Trophoblast cell (in vitro differentiated cells and primary cell): ENCODE measurements at regions not wholly inside any gene's neighbourhood (a gene's known extent, or its start where the extent isn't known, plus 50 kb on each side); places are given as distances from the start of the nearest gene placed in this dataset.
A peak's percentile ranks its signal among the peaks of the same experiment; 100 is the strongest.

Experiments
- DNase-seq, 2 donors: peaks; one replicate each; pipeline ENCODE4 v3.0.0-alpha.2; 2016
- H2AFZ ChIP-seq: 2 replicates; pipeline ENCODE4 v1.6.1; 2013; ENCODE audit warnings: low read length, moderate library complexity, mild to moderate bottlenecking; ENCODE audit not compliant: insufficient read depth, poor library complexity
- H2AK5ac ChIP-seq: 2 replicates; pipeline ENCODE4 v1.6.1; 2013; ENCODE audit warnings: mild to moderate bottlenecking, low read length
- H2BK120ac ChIP-seq: 2 replicates; pipeline ENCODE4 v1.6.1; 2013; ENCODE audit warnings: low read length, mild to moderate bottlenecking, moderate library complexity; ENCODE audit not compliant: insufficient read depth, poor library complexity
- H2BK12ac ChIP-seq: 2 replicates; pipeline ENCODE4 v1.6.1; 2013; ENCODE audit warnings: mild to moderate bottlenecking, low read length, moderate library complexity
- H2BK5ac ChIP-seq: 2 replicates; pipeline ENCODE4 v1.6.1; 2013; ENCODE audit warnings: low read length, low read depth, moderate library complexity, mild to moderate bottlenecking; ENCODE audit not compliant: poor library complexity
- H3K14ac ChIP-seq: 2 replicates; pipeline ENCODE4 v1.6.1; 2013; ENCODE audit warnings: mild to moderate bottlenecking, low read length
- H3K18ac ChIP-seq: 2 replicates; pipeline ENCODE4 v1.6.1; 2013; ENCODE audit warnings: mild to moderate bottlenecking, low read length
- H3K23ac ChIP-seq: 2 replicates; pipeline ENCODE4 v1.6.1; 2013; ENCODE audit warnings: low read length
- H3K27ac ChIP-seq: 2 replicates; pipeline ENCODE4 v1.5.1; 2013; ENCODE audit warnings: low read depth, mild to moderate bottlenecking, inconsistent platforms, low read length, moderate library complexity
- H3K27me3 ChIP-seq: 2 replicates; pipeline ENCODE4 v1.6.1; 2013; ENCODE audit warnings: inconsistent platforms, mild to moderate bottlenecking, low read length, moderate library complexity; ENCODE audit not compliant: insufficient read depth
- H3K36me3 ChIP-seq, 2 experiments: 1 replicate in 1 of 2; 2 replicates in 1 of 2; pipeline ENCODE4 v1.6.1; 2013; ENCODE audit warnings: low read length in 2 of 2, mild to moderate bottlenecking in 2 of 2, moderate library complexity in 1 of 2; ENCODE audit not compliant: insufficient read depth in 2 of 2, control insufficient read depth in 1 of 2
- H3K4ac ChIP-seq: 2 replicates; pipeline ENCODE4 v1.6.1; 2013; ENCODE audit warnings: low read depth, mild to moderate bottlenecking, low read length, moderate library complexity
- H3K4me1 ChIP-seq, 2 experiments: 1 replicate in 1 of 2; 2 replicates in 1 of 2; pipeline ENCODE4 v1.6.1; 2013; ENCODE audit warnings: low read length in 2 of 2, mild to moderate bottlenecking in 2 of 2, moderate library complexity in 1 of 2; ENCODE audit not compliant: insufficient read depth in 2 of 2, control insufficient read depth in 1 of 2
- H3K4me2 ChIP-seq: 2 replicates; pipeline ENCODE4 v1.6.1; 2013; ENCODE audit warnings: inconsistent platforms, mild to moderate bottlenecking, low read length, moderate library complexity
- H3K4me3 ChIP-seq: 2 replicates; pipeline ENCODE4 v1.5.1; 2013; ENCODE audit warnings: mild to moderate bottlenecking, low read depth, low read length, inconsistent platforms
- H3K79me1 ChIP-seq: one replicate; pipeline ENCODE4 v1.6.1; 2013; ENCODE audit warnings: low read length
- H3K79me2 ChIP-seq: 2 replicates; pipeline ENCODE4 v1.6.1; 2013; ENCODE audit warnings: low read length, mild to moderate bottlenecking; ENCODE audit not compliant: control insufficient read depth, insufficient read depth, poor library complexity
- H3K9ac ChIP-seq: 2 replicates; pipeline ENCODE4 v1.6.1; 2013; ENCODE audit warnings: mild to moderate bottlenecking, low read length
- H3K9me3 ChIP-seq: 2 replicates; pipeline ENCODE4 v1.6.1; 2013; ENCODE audit warnings: low read depth, mild to moderate bottlenecking, control low read depth, inconsistent platforms, low read length; ENCODE audit not compliant: insufficient read depth
- H4K12ac ChIP-seq: 2 replicates; pipeline ENCODE4 v1.6.1; 2013; ENCODE audit warnings: low read depth, mild to moderate bottlenecking, low read length, moderate library complexity
- H4K8ac ChIP-seq: 2 replicates; pipeline ENCODE4 v1.6.1; 2013; ENCODE audit warnings: low read depth, mild to moderate bottlenecking, low read length, moderate library complexity
- H4K91ac ChIP-seq: one replicate; pipeline ENCODE4 v1.6.1; 2013; ENCODE audit warnings: low read depth, mild to moderate bottlenecking, low read length, moderate library complexity
- whole genome bisulfite sequencing: extraction: QIAGEN DNeasy Blood & Tissue Kit; methylation state at CpG from one replicate; pipeline ENCODE4 v1.1.7; 2013; ENCODE audit warnings: missing lambda C conversion rate; ENCODE audit not compliant: insufficient read length, insufficient coverage; ENCODE audit errors: extremely low coverage; 5-methylcytosine and 5-hydroxymethylcytosine counted together

DNA sequence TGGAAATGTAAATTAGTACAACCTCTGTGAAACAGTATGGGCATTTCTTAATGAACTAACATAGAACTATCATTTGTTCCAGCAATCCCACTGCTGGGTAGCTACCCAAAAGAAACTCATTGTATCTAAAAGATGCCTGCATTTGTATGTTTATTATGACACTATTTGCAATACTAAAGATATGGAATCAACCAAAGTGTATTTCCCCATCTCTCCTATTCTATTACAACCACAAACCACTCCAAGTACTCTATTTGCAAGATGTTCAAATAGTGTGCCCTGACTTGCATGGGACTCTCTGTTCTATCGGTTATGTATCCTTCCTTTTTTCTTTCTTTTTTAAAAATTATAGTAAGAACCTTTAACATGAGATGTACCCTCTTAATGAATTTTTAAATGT is 845.2 kb downstream of the CDH11 start:
- H4K91ac ChIP-seq, result no peak overlapping the region
- no peaks in the 10 kb centered on the region for H3K9me3 ChIP-seq
- no peak for DNase-seq
- no peaks in the 10 kb centered on the region for H3K4me1 ChIP-seq
- no peak overlapping the region for H2BK120ac ChIP-seq
- H3K79me1 ChIP-seq, result no peaks in the 10 kb centered on the region
- no peak overlapping the region for H2BK12ac ChIP-seq
- H3K14ac ChIP-seq, result no peak overlapping the region
- H3K4me2 ChIP-seq, result no peak overlapping the region
- no peak overlapping the region for H2AFZ ChIP-seq
- no peaks in the 10 kb centered on the region for H3K27me3 ChIP-seq
- no peak overlapping the region for H3K23ac ChIP-seq
- no peaks in the 10 kb centered on the region for H3K36me3 ChIP-seq
- no peak overlapping the region for H3K4ac ChIP-seq
- no peak overlapping the region for H3K9ac ChIP-seq
- no peak overlapping the region for H3K18ac ChIP-seq
- H2AK5ac ChIP-seq, result no peak overlapping the region
- H3K4me3 ChIP-seq, result no peak overlapping the region
- no peak overlapping the region for H3K27ac ChIP-seq
- no peaks in the 10 kb centered on the region for H3K79me2 ChIP-seq
- H2BK5ac ChIP-seq, result no peak overlapping the region
- no CpG with 5 or more reads among the region's 1 CpG for WGBS
- no peak overlapping the region for H4K8ac ChIP-seq
- H4K12ac ChIP-seq, result no peak overlapping the region

DNA sequence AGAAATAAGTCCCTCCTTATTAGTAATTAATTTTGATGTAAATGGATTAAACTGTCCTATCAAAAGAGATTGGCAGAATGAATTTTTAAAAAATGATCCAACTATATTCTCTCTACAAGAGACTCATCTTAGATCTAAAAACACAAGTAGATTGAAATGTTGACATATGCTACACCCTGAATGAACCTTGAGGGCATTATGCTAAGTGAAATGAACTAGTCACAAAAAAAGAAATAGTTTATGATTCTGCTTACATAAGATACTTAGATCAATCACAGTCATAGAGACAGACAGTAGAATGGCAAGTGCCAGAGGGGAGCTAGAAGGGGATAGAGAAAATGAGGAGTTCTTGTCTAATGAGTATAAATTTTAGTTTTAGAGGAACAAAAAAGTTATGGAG is 849.8 kb downstream of the CDH11 start:
- no peak overlapping the region for H4K8ac ChIP-seq
- no peak overlapping the region for H2AK5ac ChIP-seq
- no peak overlapping the region for H3K27ac ChIP-seq

DNA sequence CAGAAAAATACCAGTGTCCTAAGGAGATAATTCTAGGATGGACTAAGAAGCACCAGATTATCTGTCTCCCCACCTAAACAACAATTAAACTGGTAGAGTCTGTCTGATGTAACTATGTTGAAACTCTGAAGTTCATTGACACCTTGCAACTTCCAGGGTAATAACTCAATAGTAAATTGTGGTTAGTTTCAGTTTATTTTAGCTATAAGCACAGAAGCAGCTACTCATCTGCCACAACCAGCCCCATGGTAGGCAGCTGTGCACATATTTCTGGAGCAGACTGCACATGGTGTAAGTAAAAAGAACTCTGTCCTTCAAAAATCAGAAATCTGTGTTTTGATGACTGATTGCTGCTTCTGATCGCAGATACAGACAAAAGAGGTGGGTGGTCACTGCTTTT is 852.1 kb downstream of the CDH11 start:
- DNase-seq, result no peak
- Histone ChIP-seq H3K4me1 (no peaks in the 10 kb centered on the region), H3K18ac (no peak overlapping the region), H3K79me2 (no peaks in the 10 kb centered on the region), H3K4ac (no peak overlapping the region), H3K36me3 (no peaks in the 10 kb centered on the region), H3K4me3 (no peak overlapping the region), H2AFZ (no peak overlapping the region), H3K27me3 (no peaks in the 10 kb centered on the region), H4K12ac (no peak overlapping the region), H2BK120ac (no peak overlapping the region), H3K9me3 (no peaks in the 10 kb centered on the region), H4K91ac (peak overlapping the region; percentile 14), H2BK5ac (no peak overlapping the region), H3K14ac (no peak overlapping the region), H3K23ac (no peak overlapping the region), H3K9ac (no peak overlapping the region), H3K4me2 (no peak overlapping the region), H4K8ac (no peak overlapping the region), H3K79me1 (no peaks in the 10 kb centered on the region), H2AK5ac (no peak overlapping the region), H2BK12ac (no peak overlapping the region), H3K27ac (no peak overlapping the region)
- WGBS, result no CpG with 5 or more reads among the region's 1 CpG

More for the DNA sequence above, 849.8 kb downstream of the CDH11 start:
- no peak overlapping the region for H4K12ac ChIP-seq
- H3K14ac ChIP-seq, result no peak overlapping the region
- no peaks in the 10 kb centered on the region for H3K27me3 ChIP-seq
- H3K36me3 ChIP-seq, result no peaks in the 10 kb centered on the region
- no peak overlapping the region for H3K18ac ChIP-seq
- H2BK120ac ChIP-seq, result no peak overlapping the region
- H2BK5ac ChIP-seq, result no peak overlapping the region
- H3K9ac ChIP-seq, result no peak overlapping the region
- no peak overlapping the region for H4K91ac ChIP-seq
- H2AFZ ChIP-seq, result no peak overlapping the region
- H3K79me2 ChIP-seq, result no peaks in the 10 kb centered on the region
- no peaks in the 10 kb centered on the region for H3K4me1 ChIP-seq
- no peak overlapping the region for H2BK12ac ChIP-seq
- H3K4ac ChIP-seq, result no peak overlapping the region
- no peaks in the 10 kb centered on the region for H3K79me1 ChIP-seq
- H3K9me3 ChIP-seq, result no peaks in the 10 kb centered on the region
- DNase-seq, result no peak
- no peak overlapping the region for H3K23ac ChIP-seq
- H3K4me3 ChIP-seq, result no peak overlapping the region
- H3K4me2 ChIP-seq, result no peak overlapping the region

DNA sequence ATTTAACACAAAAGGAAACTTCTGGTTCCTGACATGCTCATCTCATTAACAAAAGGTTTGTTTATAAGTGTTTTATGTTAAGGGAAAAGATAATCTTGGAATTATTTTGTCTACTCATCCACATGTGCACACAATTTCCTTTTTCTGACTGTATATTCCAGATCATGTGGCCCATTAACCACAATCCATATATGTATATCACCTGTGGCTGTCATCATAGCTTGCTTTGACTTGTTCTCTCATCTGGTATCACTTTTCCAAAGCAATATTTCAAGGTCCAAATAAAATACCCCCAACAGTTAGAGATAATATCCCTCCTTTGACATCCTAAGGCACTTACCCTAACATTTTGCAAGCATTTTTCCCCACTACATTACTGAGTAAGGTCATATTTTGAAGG is 856.1 kb downstream of the CDH11 start:
- no peak overlapping the region for H4K91ac ChIP-seq

More for the DNA sequence above, 856.1 kb downstream of the CDH11 start:
- Histone ChIP-seq H3K79me2 (no peaks in the 10 kb centered on the region), H3K4me3 (no peak overlapping the region), H3K4ac (no peak overlapping the region), H3K18ac (no peak overlapping the region), H3K4me2 (no peak overlapping the region), H4K8ac (no peak overlapping the region), H3K79me1 (no peaks in the 10 kb centered on the region), H3K4me1 (no peaks in the 10 kb centered on the region), H4K12ac (no peak overlapping the region), H2BK120ac (no peak overlapping the region), H3K9me3 (no peaks in the 10 kb centered on the region), H3K14ac (no peak overlapping the region), H2BK5ac (no peak overlapping the region), H2BK12ac (no peak overlapping the region), H3K27me3 (no peaks in the 10 kb centered on the region), H2AFZ (no peak overlapping the region), H3K27ac (no peak overlapping the region), H2AK5ac (no peak overlapping the region), H3K23ac (no peak overlapping the region), H3K9ac (no peak overlapping the region), H3K36me3 (no peaks in the 10 kb centered on the region)
- DNase-seq, result no peak
